Keratinocyte (primary cell): ENCODE measurements at regions not wholly inside any gene's neighbourhood (a gene's known extent, or its start where the extent isn't known, plus 50 kb on each side); places are given as distances from the start of the nearest gene placed in this dataset.

ENCODE experiments used
- DNase-seq: peaks from one replicate; pipeline ENCODE4 v3.0.0-alpha.2; 2011; ENCODE audit warnings: low read depth, missing footprints, low spot score
- FAIRE-seq: peaks from 2 replicates; lab custom pipeline; 2011; peaks lifted over from hg19 to GRCh38; lab: Jason Lieb, UNC
- H2AFZ ChIP-seq: 2 replicates; pipeline ENCODE4 v1.6.0; 2012; ENCODE audit warnings: low read length, control low read depth, inconsistent platforms; ENCODE audit not compliant: control insufficient read depth
- H3K27ac ChIP-seq: 2 replicates; pipeline ENCODE4 v1.5.1; 2011; ENCODE audit warnings: low read length; ENCODE audit not compliant: control insufficient read depth, insufficient read depth
- H3K27me3 ChIP-seq: 3 replicates; pipeline ENCODE4 v1.6.0; 2011; ENCODE audit warnings: low read length; ENCODE audit not compliant: control insufficient read depth, insufficient read depth; ENCODE audit errors: extremely low read depth
- H3K36me3 ChIP-seq, 2 experiments: 2 replicates in 1 of 2; 3 replicates in 1 of 2; pipeline ENCODE4 v1.5.1; 2011; ENCODE audit warnings: low read length in 2 of 2, mild to moderate bottlenecking in 1 of 2; ENCODE audit not compliant: control insufficient read depth in 2 of 2, insufficient read depth in 2 of 2; ENCODE audit errors: extremely low read depth in 1 of 2
- H3K4me1 ChIP-seq: 3 replicates; pipeline ENCODE4 v1.5.1; 2011; ENCODE audit warnings: low read length; ENCODE audit not compliant: control insufficient read depth, insufficient read depth; ENCODE audit errors: extremely low read depth
- H3K4me2 ChIP-seq: 3 replicates; pipeline ENCODE4 v1.6.0; 2011; ENCODE audit warnings: low read depth, low read length; ENCODE audit not compliant: control insufficient read depth, insufficient read depth; ENCODE audit errors: extremely low read depth
- H3K4me3 ChIP-seq, 3 experiments: fragments of 200-600 bp in 1 of 3; sonication (generic) in 1 of 3; 2 replicates in 2 of 3; 3 replicates in 1 of 3; pipeline ENCODE4 v1.5.1; 2011 to 2016; ENCODE audit warnings: low read length in 3 of 3, mild to moderate bottlenecking in 3 of 3, control low read depth in 2 of 3, inconsistent platforms in 1 of 3, low read depth in 1 of 3, mixed read lengths in 1 of 3, mixed run types in 1 of 3, moderate library complexity in 1 of 3; ENCODE audit not compliant: control insufficient read depth in 2 of 3, insufficient read depth in 2 of 3; ENCODE audit errors: extremely low read depth in 1 of 3
- H3K79me2 ChIP-seq: 2 replicates; pipeline ENCODE4 v1.6.0; 2012; ENCODE audit warnings: low read length; ENCODE audit not compliant: control insufficient read depth, insufficient read depth
- H3K9ac ChIP-seq: 3 replicates; pipeline ENCODE4 v1.6.0; 2011; ENCODE audit warnings: low read length; ENCODE audit not compliant: control insufficient read depth, insufficient read depth; ENCODE audit errors: extremely low read depth
- H3K9me1 ChIP-seq: 3 replicates; pipeline ENCODE4 v1.6.0; 2011; ENCODE audit warnings: low read length; ENCODE audit not compliant: control insufficient read depth, insufficient read depth; ENCODE audit errors: extremely low read depth
- H3K9me3 ChIP-seq: 2 replicates; pipeline ENCODE4 v1.5.1; 2012; ENCODE audit warnings: low read depth, low read length; ENCODE audit not compliant: control insufficient read depth
- H4K20me1 ChIP-seq: 3 replicates; pipeline ENCODE4 v1.6.0; 2011; ENCODE audit warnings: low read length; ENCODE audit not compliant: control insufficient read depth, insufficient read depth; ENCODE audit errors: extremely low read depth
- CTCF ChIP-seq, 3 experiments: IDR thresholded peaks in 1 of 3; conservative IDR thresholded peaks in 1 of 3; optimal IDR thresholded peaks in 1 of 3; 2 replicates in 2 of 3; 3 replicates in 1 of 3; pipeline versions ENCODE3 to v1.5.1; 2011; ENCODE audit warnings: low read length in 3 of 3, mild to moderate bottlenecking in 3 of 3, moderate library complexity in 2 of 3, control low read depth in 1 of 3, inconsistent platforms in 1 of 3; ENCODE audit not compliant: insufficient read depth in 2 of 3; ENCODE audit errors: extremely low read depth in 1 of 3
- EZH2 ChIP-seq: IDR thresholded peaks from one replicate; pipeline ENCODE4 v1.6.1; 2012; ENCODE audit warnings: inconsistent platforms, mild to moderate bottlenecking, low read length, moderate library complexity
- dilution Hi-C: fragments of 300-500 bp; cut with MboI; formaldehyde crosslinking; loops from one replicate; pipeline ENCODE4 v1.7.0; 2020; ENCODE audit warnings: low sequenced_read_pairs; ENCODE audit not compliant: extremely low pct_ligation_motif_present

- no peaks in the 10 kb centered on the region for H3K9me1 ChIP-seq
- H3K27me3 ChIP-seq, result no peaks in the 10 kb centered on the region
- no peak overlapping the region for H2AFZ ChIP-seq
- no peaks in the 10 kb centered on the region for H3K9me3 ChIP-seq
- no peaks in the 10 kb centered on the region for H4K20me1 ChIP-seq
- peaks cover 4% of the 10 kb centered on the region for H3K4me1 ChIP-seq
- H3K27ac ChIP-seq, result no peak overlapping the region
- TF ChIP-seq EZH2 (no peak), CTCF (optimal IDR thresholded peaks at IDR 0.05 in 1 of 3, IDR thresholded peaks at IDR 0.05 in 1 of 3, conservative IDR thresholded peaks at IDR 0.05 in 1 of 3; ENCODE audit: extremely low read depth in 1 of 3, insufficient read depth in 2 of 3, low read length in 3 of 3) (no peak)
- no peak overlapping the region for H3K4me2 ChIP-seq
- DNase-seq (no peak), FAIRE-seq (no peak)
- H3K36me3 ChIP-seq, result no peaks in the 10 kb centered on the region
- no peaks in the 10 kb centered on the region for H3K79me2 ChIP-seq
- no peak overlapping the region for H3K9ac ChIP-seq
- no peak overlapping the region for H3K4me3 ChIP-seq
- dilution Hi-C loops, result no loop called here
Measured at GRCh38 chr6:81901551-81901966, 149.1 kb upstream of the TENT5A start.

- Histone ChIP-seq H3K27me3 (no peaks in the 10 kb centered on the region), H3K36me3 (no peaks in the 10 kb centered on the region), H3K4me1 (no peaks in the 10 kb centered on the region), H2AFZ (no peak overlapping the region), H4K20me1 (no peaks in the 10 kb centered on the region), H3K4me2 (no peak overlapping the region), H3K9ac (no peak overlapping the region), H3K9me1 (no peaks in the 10 kb centered on the region), H3K9me3 (no peaks in the 10 kb centered on the region), H3K27ac (no peak overlapping the region), H3K79me2 (no peaks in the 10 kb centered on the region), H3K4me3 (no peak overlapping the region)
- DNase-seq, result no peak
- TF ChIP-seq CTCF (optimal IDR thresholded peaks at IDR 0.05 in 1 of 3, IDR thresholded peaks at IDR 0.05 in 1 of 3, conservative IDR thresholded peaks at IDR 0.05 in 1 of 3; ENCODE audit: extremely low read depth in 1 of 3, insufficient read depth in 2 of 3, low read length in 3 of 3) (no peak), EZH2 (no peak)
- dilution Hi-C loops, result no loop called here
- no peak for FAIRE-seq
Measured at GRCh38 chr6:81900616-81901015, 148.1 kb upstream of the TENT5A start.
